ENCODE measurements at regions not wholly inside any gene's neighbourhood (a gene's known extent, or its start where the extent isn't known, plus 50 kb on each side); places are given as distances from the start of the nearest gene placed in this dataset.

- TF ChIP-seq CTCF (IDR thresholded peaks at IDR 0.05) = no peak
- no peak for TF ChIP-seq EZH2 (IDR thresholded peaks at IDR 0.05; ENCODE audit: borderline replicate concordance, insufficient read depth, low read depth, low read length, poor library complexity, severe bottlenecking)
Measured at GRCh38 chr9:36779582-36779981, 206.9 kb downstream of the MELK start.
